ENCODE measurements at regions not wholly inside any gene's neighbourhood (a gene's known extent, or its start where the extent isn't known, plus 50 kb on each side); places are given as distances from the start of the nearest gene placed in this dataset.
"Not testable (repeated sequence)": the region's sequence is repeated elsewhere in the genome, so short reads cannot be mapped to it uniquely, and the experiment has no call there.

GRCh38 chr5:145660897-145661640 lies 174.1 kb downstream of the PRELID2 start:
- H3K36me3 ChIP-seq (replicated peaks in 1 of 2), result no peaks in the 10 kb centered on the region
- H3K4me3 ChIP-seq, result no peak overlapping the region
- TF ChIP-seq CTCF (IDR thresholded peaks at IDR 0.05) (no peak), POLR2A (IDR thresholded peaks at IDR 0.05) (no peak)
- H3K27me3 ChIP-seq, result no peaks in the 10 kb centered on the region
- H3K9me3 ChIP-seq (replicated peaks in 1 of 3), result no peaks in the 10 kb centered on the region
- WGBS, 4 donors, result 67 to 85% (median 78%) methylated on average over 7 of the region's 7 CpGs
- no peaks in the 10 kb centered on the region for H3K4me1 ChIP-seq (replicated peaks in 1 of 2)
- DNase-seq, result no peak
- intact Hi-C loops (cut with DNase I), result no loop called here
- H3K27ac ChIP-seq, result no peak overlapping the region

- Histone ChIP-seq H3K4me1 (replicated peaks in 1 of 2) (no peaks in the 10 kb centered on the region), H3K4me3 (no peak overlapping the region), H3K27ac (no peak overlapping the region), H3K27me3 (no peaks in the 10 kb centered on the region), H3K9me3 (replicated peaks in 1 of 3) (no peaks in the 10 kb centered on the region), H3K36me3 (replicated peaks in 1 of 2) (no peaks in the 10 kb centered on the region)
- intact Hi-C loops (cut with DNase I), result no loop called here
- WGBS, 4 donors, result 75 to 90% (median 75%) methylated on average over 3 of the region's 3 CpGs
- no peak for TF ChIP-seq CTCF (IDR thresholded peaks at IDR 0.05)
- TF ChIP-seq POLR2A (IDR thresholded peaks at IDR 0.05), result no peak
- no peak for DNase-seq
Observed at GRCh38 chr5:145658435-145658834, 176.7 kb downstream of the PRELID2 start.

- 84 to 99% (median 91%) methylated on average over 3 of the region's 3 CpGs for WGBS, 4 donors
- H3K4me3 ChIP-seq; H3K36me3 ChIP-seq (replicated peaks in 1 of 2); H3K27ac ChIP-seq; DNase-seq; H3K4me1 ChIP-seq (replicated peaks in 1 of 2); H3K9me3 ChIP-seq (replicated peaks in 1 of 3); H3K27me3 ChIP-seq; intact Hi-C loops (cut with DNase I): not testable (repeated sequence)
Observed at GRCh38 chr5:145652700-145653099, 182.4 kb downstream of the PRELID2 start.

- H3K9me3 ChIP-seq (replicated peaks in 1 of 3); DNase-seq; H3K36me3 ChIP-seq (replicated peaks in 1 of 2); H3K27ac ChIP-seq; H3K4me1 ChIP-seq (replicated peaks in 1 of 2); H3K4me3 ChIP-seq; H3K27me3 ChIP-seq; intact Hi-C loops (cut with DNase I): not testable (repeated sequence)
- WGBS, 4 donors, result 54 to 72% (median 61%) methylated on average over 5 to 7 of the region's 7 CpGs
Observed at GRCh38 chr5:145647137-145647536, 188.0 kb downstream of the PRELID2 start.

GRCh38 chr5:145643214-145643613 lies 191.9 kb downstream of the PRELID2 start:
- H3K9me3 ChIP-seq (replicated peaks in 1 of 3); H3K36me3 ChIP-seq (replicated peaks in 1 of 2); H3K4me3 ChIP-seq; intact Hi-C loops (cut with DNase I); H3K27ac ChIP-seq; DNase-seq; H3K4me1 ChIP-seq (replicated peaks in 1 of 2); H3K27me3 ChIP-seq: not testable (repeated sequence)
- 65 to 68% (median 67%) methylated on average over 1 of the region's 1 CpG for WGBS, 4 donors

- H3K9me3 ChIP-seq (replicated peaks in 1 of 3), result no peaks in the 10 kb centered on the region
- no peaks in the 10 kb centered on the region for H3K27me3 ChIP-seq
- no peak for DNase-seq
- TF ChIP-seq CTCF (IDR thresholded peaks at IDR 0.05) (no peak), POLR2A (IDR thresholded peaks at IDR 0.05) (no peak)
- no peak overlapping the region for H3K4me3 ChIP-seq
- H3K4me1 ChIP-seq (replicated peaks in 1 of 2), result no peaks in the 10 kb centered on the region
- intact Hi-C loops (cut with DNase I), result no loop called here
- H3K27ac ChIP-seq, result no peak overlapping the region
- H3K36me3 ChIP-seq (replicated peaks in 1 of 2), result no peaks in the 10 kb centered on the region
Observed at GRCh38 chr5:145637396-145637795, 197.7 kb downstream of the PRELID2 start.
